Mesendoderm (in vitro differentiated cells): ENCODE measurements at regions not wholly inside any gene's neighbourhood (a gene's known extent, or its start where the extent isn't known, plus 50 kb on each side); places are given as distances from the start of the nearest gene placed in this dataset.
"Not testable (repeated sequence)": the region's sequence is repeated elsewhere in the genome, so short reads cannot be mapped to it uniquely, and the experiment has no call there.

Experiments used
- DNase-seq: peaks from one replicate; pipeline ENCODE4 v3.0.0; 2013
- H2AK5ac ChIP-seq: 2 replicates; pipeline ENCODE4 v1.6.1; 2013; ENCODE audit warnings: low read length, inconsistent platforms
- H2BK120ac ChIP-seq: 2 replicates; pipeline ENCODE4 v1.6.1; 2013; ENCODE audit warnings: low read depth, mild to moderate bottlenecking, low read length, moderate library complexity, mixed read lengths
- H2BK15ac ChIP-seq: replicated peaks from 2 replicates; pipeline ENCODE4 v1.6.1; 2013; ENCODE audit warnings: low read depth, mild to moderate bottlenecking, moderate library complexity
- H2BK5ac ChIP-seq: 2 replicates; pipeline ENCODE4 v1.6.1; 2013; ENCODE audit warnings: low read length, inconsistent platforms
- H3K18ac ChIP-seq: 2 replicates; pipeline ENCODE4 v1.6.1; 2013; ENCODE audit warnings: mild to moderate bottlenecking, low read length, mixed read lengths
- H3K23ac ChIP-seq: one replicate; pipeline ENCODE4 v1.6.1; 2013; ENCODE audit warnings: low read length
- H3K27ac ChIP-seq: 2 replicates; pipeline ENCODE4 v1.5.1; 2013; ENCODE audit warnings: low read depth, mild to moderate bottlenecking, inconsistent platforms, low read length, moderate library complexity
- H3K27me3 ChIP-seq: 2 replicates; pipeline ENCODE4 v1.6.1; 2013; ENCODE audit warnings: low read length, control low read depth, mild to moderate bottlenecking, inconsistent platforms; ENCODE audit not compliant: insufficient read depth, poor library complexity
- H3K36me3 ChIP-seq: 2 replicates; pipeline ENCODE4 v1.6.1; 2013; ENCODE audit warnings: low read length, inconsistent platforms; ENCODE audit not compliant: control insufficient read depth, insufficient read depth
- H3K4ac ChIP-seq: one replicate; pipeline ENCODE4 v1.6.1; 2013; ENCODE audit warnings: low read depth, mild to moderate bottlenecking, low read length, moderate library complexity
- H3K4me1 ChIP-seq: 2 replicates; pipeline ENCODE4 v1.6.1; 2013; ENCODE audit warnings: low read depth, low read length, inconsistent platforms; ENCODE audit not compliant: control insufficient read depth
- H3K4me2 ChIP-seq: 2 replicates; pipeline ENCODE4 v1.6.1; 2013; ENCODE audit warnings: low read length
- H3K4me3 ChIP-seq: 2 replicates; pipeline ENCODE4 v1.5.1; 2013; ENCODE audit warnings: mild to moderate bottlenecking, low read length
- H3K56ac ChIP-seq: one replicate; pipeline ENCODE4 v1.6.1; 2013; ENCODE audit warnings: low read length
- H3K79me1 ChIP-seq: 2 replicates; pipeline ENCODE4 v1.6.1; 2013; ENCODE audit warnings: low read length, inconsistent platforms
- H3K79me2 ChIP-seq: 2 replicates; pipeline ENCODE4 v1.6.1; 2013; ENCODE audit warnings: mild to moderate bottlenecking, low read length; ENCODE audit not compliant: control insufficient read depth, insufficient read depth
- H3K9ac ChIP-seq: 2 replicates; pipeline ENCODE4 v1.6.1; 2013; ENCODE audit warnings: low read length, inconsistent platforms
- H4K5ac ChIP-seq: one replicate; pipeline ENCODE4 v1.6.1; 2013; ENCODE audit warnings: low read length
- H4K8ac ChIP-seq: one replicate; pipeline ENCODE4 v1.6.1; 2013; ENCODE audit warnings: low read depth, mild to moderate bottlenecking, control low read depth, low read length, moderate library complexity
- WGBS: extraction: QIAGEN DNeasy Blood & Tissue Kit; methylation state at CpG from one replicate; pipeline ENCODE4 v1.1.7; 2013; ENCODE audit warnings: low lambda C conversion rate, missing lambda C conversion rate; ENCODE audit not compliant: insufficient coverage; ENCODE audit errors: extremely low coverage; 5-methylcytosine and 5-hydroxymethylcytosine counted together

- peak; percentile 34 for DNase-seq
- no peak overlapping the region for H2BK5ac ChIP-seq
- no peak overlapping the region for H3K9ac ChIP-seq
- H3K79me2 ChIP-seq = no peaks in the 10 kb centered on the region
- no peak overlapping the region for H2BK15ac ChIP-seq
- H3K56ac ChIP-seq = no peak overlapping the region
- H3K4ac ChIP-seq = no peak overlapping the region
- no peaks in the 10 kb centered on the region for H3K27me3 ChIP-seq
- no peaks in the 10 kb centered on the region for H3K79me1 ChIP-seq
- WGBS = no CpG with 5 or more reads among the region's 2 CpGs
- no peak overlapping the region for H2AK5ac ChIP-seq
- no peaks in the 10 kb centered on the region for H3K4me1 ChIP-seq
- H4K5ac ChIP-seq = no peak overlapping the region
- no peak overlapping the region for H3K27ac ChIP-seq
- H3K23ac ChIP-seq = no peak overlapping the region
- no peak overlapping the region for H2BK120ac ChIP-seq
- no peak overlapping the region for H3K18ac ChIP-seq
- H3K36me3 ChIP-seq = no peaks in the 10 kb centered on the region
- no peak overlapping the region for H4K8ac ChIP-seq
- no peak overlapping the region for H3K4me2 ChIP-seq
- H3K4me3 ChIP-seq = no peak overlapping the region
Observed at GRCh38 chr14:38559711-38560110, 303.8 kb upstream of the CLEC14A start.

- not testable (repeated sequence) for H3K56ac ChIP-seq, H3K4me2 ChIP-seq, DNase-seq, H2AK5ac ChIP-seq, H3K27ac ChIP-seq, H3K79me2 ChIP-seq, H2BK120ac ChIP-seq, H4K8ac ChIP-seq, H3K23ac ChIP-seq, H3K4ac ChIP-seq, H2BK15ac ChIP-seq, H3K36me3 ChIP-seq, H3K18ac ChIP-seq, H3K4me3 ChIP-seq, H3K9ac ChIP-seq, H4K5ac ChIP-seq, H3K27me3 ChIP-seq, H3K4me1 ChIP-seq, H2BK5ac ChIP-seq, H3K79me1 ChIP-seq
Observed at GRCh38 chr14:38557391-38557790, 301.5 kb upstream of the CLEC14A start.

GRCh38 chr14:38556252-38556651 lies 300.4 kb upstream of the CLEC14A start:
- no peak overlapping the region for H4K8ac ChIP-seq
- no peak overlapping the region for H2BK15ac ChIP-seq
- H3K79me1 ChIP-seq = no peaks in the 10 kb centered on the region
- H2BK120ac ChIP-seq = no peak overlapping the region
- no peaks in the 10 kb centered on the region for H3K4me1 ChIP-seq
- H2BK5ac ChIP-seq = no peak overlapping the region
- H3K23ac ChIP-seq = no peak overlapping the region
- no peaks in the 10 kb centered on the region for H3K79me2 ChIP-seq
- no peak overlapping the region for H3K27ac ChIP-seq
- H3K9ac ChIP-seq = no peak overlapping the region
- no peak overlapping the region for H3K18ac ChIP-seq
- H4K5ac ChIP-seq = no peak overlapping the region
- H2AK5ac ChIP-seq = no peak overlapping the region
- WGBS = no CpG with 5 or more reads among the region's 1 CpG
- no peak overlapping the region for H3K56ac ChIP-seq
- H3K4me2 ChIP-seq = no peak overlapping the region
- no peak for DNase-seq
- H3K4me3 ChIP-seq = no peak overlapping the region
- H3K27me3 ChIP-seq = no peaks in the 10 kb centered on the region
- H3K4ac ChIP-seq = no peak overlapping the region
- no peaks in the 10 kb centered on the region for H3K36me3 ChIP-seq

GRCh38 chr14:38554026-38554425 lies 298.1 kb upstream of the CLEC14A start:
- no peak overlapping the region for H3K4me3 ChIP-seq
- H3K4me2 ChIP-seq = no peak overlapping the region
- no peak overlapping the region for H3K27ac ChIP-seq
- H3K36me3 ChIP-seq = no peaks in the 10 kb centered on the region
- no peak overlapping the region for H3K4ac ChIP-seq
- H3K18ac ChIP-seq = no peak overlapping the region
- no CpG with 5 or more reads among the region's 4 CpGs for WGBS
- H4K5ac ChIP-seq = no peak overlapping the region
- no peaks in the 10 kb centered on the region for H3K27me3 ChIP-seq
- H3K9ac ChIP-seq = no peak overlapping the region
- no peak overlapping the region for H4K8ac ChIP-seq
- no peak overlapping the region for H3K56ac ChIP-seq
- H2AK5ac ChIP-seq = no peak overlapping the region
- H2BK120ac ChIP-seq = no peak overlapping the region
- no peak overlapping the region for H3K23ac ChIP-seq
- H3K79me2 ChIP-seq = no peaks in the 10 kb centered on the region
- DNase-seq = no peak
- H2BK5ac ChIP-seq = no peak overlapping the region
- no peaks in the 10 kb centered on the region for H3K4me1 ChIP-seq
- no peaks in the 10 kb centered on the region for H3K79me1 ChIP-seq
- H2BK15ac ChIP-seq = no peak overlapping the region

- Histone ChIP-seq H4K5ac (no peak overlapping the region), H3K56ac (no peak overlapping the region), H3K27me3 (no peaks in the 10 kb centered on the region), H4K8ac (no peak overlapping the region), H3K4ac (no peak overlapping the region), H3K79me2 (no peaks in the 10 kb centered on the region), H2BK120ac (no peak overlapping the region), H3K4me2 (no peak overlapping the region), H3K23ac (no peak overlapping the region), H3K79me1 (no peaks in the 10 kb centered on the region), H3K27ac (no peak overlapping the region), H2BK15ac (no peak overlapping the region), H3K18ac (no peak overlapping the region), H3K4me1 (no peaks in the 10 kb centered on the region), H2AK5ac (no peak overlapping the region), H2BK5ac (no peak overlapping the region), H3K36me3 (no peaks in the 10 kb centered on the region), H3K4me3 (no peak overlapping the region), H3K9ac (no peak overlapping the region)
- no peak for DNase-seq
Observed at GRCh38 chr14:38553586-38553985, 297.7 kb upstream of the CLEC14A start.

GRCh38 chr14:38549564-38549963 lies 293.7 kb upstream of the CLEC14A start:
- DNase-seq = no peak
- H3K27ac ChIP-seq = no peak overlapping the region

More at GRCh38 chr14:38549564-38549963, 293.7 kb upstream of the CLEC14A start:
- H3K79me1 ChIP-seq = no peaks in the 10 kb centered on the region
- H3K23ac ChIP-seq = no peak overlapping the region
- H3K18ac ChIP-seq = no peak overlapping the region
- no peak overlapping the region for H2BK120ac ChIP-seq
- no peaks in the 10 kb centered on the region for H3K4me1 ChIP-seq
- H4K5ac ChIP-seq = no peak overlapping the region
- no peak overlapping the region for H3K56ac ChIP-seq
- no peaks in the 10 kb centered on the region for H3K79me2 ChIP-seq
- no peak overlapping the region for H2BK5ac ChIP-seq
- H2BK15ac ChIP-seq = no peak overlapping the region
- no peak overlapping the region for H3K9ac ChIP-seq
- H3K27me3 ChIP-seq = no peaks in the 10 kb centered on the region
- no peak overlapping the region for H3K4me2 ChIP-seq
- H3K36me3 ChIP-seq = no peaks in the 10 kb centered on the region
- WGBS = no CpG with 5 or more reads among the region's 4 CpGs
- no peak overlapping the region for H4K8ac ChIP-seq
- no peak overlapping the region for H3K4me3 ChIP-seq
- no peak overlapping the region for H3K4ac ChIP-seq
- no peak overlapping the region for H2AK5ac ChIP-seq
